D721Med (cell line): ENCODE measurements at regions not wholly inside any gene's neighbourhood (a gene's known extent, or its start where the extent isn't known, plus 50 kb on each side); places are given as distances from the start of the nearest gene placed in this dataset.
"Not testable (repeated sequence)": the region's sequence is repeated elsewhere in the genome, so short reads cannot be mapped to it uniquely, and the experiment has no call there.

Experiments used
- DNase-seq: peaks from one replicate; pipeline ENCODE4 v3.0.0; 2011; ENCODE audit warnings: low spot score; ENCODE audit not compliant: insufficient read length
- FAIRE-seq: peaks from 2 replicates; lab custom pipeline; 2011; peaks lifted over from hg19 to GRCh38; lab: Jason Lieb, UNC
- CTCF ChIP-seq: IDR thresholded peaks from 2 replicates; pipeline ENCODE4 v1.5.1; 2012; ENCODE audit warnings: mild to moderate bottlenecking, control low read depth; ENCODE audit not compliant: insufficient read depth; ENCODE audit errors: missing control alignments

GRCh38 chr1:55767171-55767570, 552.0 kb upstream of the USP24 start:
- FAIRE-seq (no peak), DNase-seq (no peak)
- TF ChIP-seq CTCF: no peak

- DNase-seq, FAIRE-seq: not testable (repeated sequence)
Measured at GRCh38 chr1:55765505-55765904, 550.3 kb upstream of the USP24 start.

GRCh38 chr1:55751776-55752175, 536.6 kb upstream of the USP24 start:
- no peak for TF ChIP-seq CTCF

GRCh38 chr1:55750628-55750995, 535.4 kb upstream of the USP24 start:
- no peak for TF ChIP-seq CTCF
- FAIRE-seq (no peak), DNase-seq (no peak)

More at GRCh38 chr1:55751776-55752175, 536.6 kb upstream of the USP24 start:
- no peak for DNase-seq
- FAIRE-seq: no peak

- FAIRE-seq (no peak), DNase-seq (no peak)
- TF ChIP-seq CTCF: no peak
Measured at GRCh38 chr1:55749975-55750627, 534.9 kb upstream of the USP24 start.

- no peak for DNase-seq
- TF ChIP-seq CTCF: no peak
- FAIRE-seq: no peak
Measured at GRCh38 chr1:55747408-55747841, 532.3 kb upstream of the USP24 start.

- FAIRE-seq: no peak
- no peak for DNase-seq
- TF ChIP-seq CTCF: no peak
Measured at GRCh38 chr1:55746710-55747109, 531.5 kb upstream of the USP24 start.
